ENCODE measurements at regions not wholly inside any gene's neighbourhood (a gene's known extent, or its start where the extent isn't known, plus 50 kb on each side); places are given as distances from the start of the nearest gene placed in this dataset.

GRCh38 chr9:107694390-107694789 lies 204.8 kb upstream of the KLF4 start:
- no peak overlapping the region for H3K27ac Mint-ChIP-seq
- no peak for TF ChIP-seq CREB1 (CRISPR knock-in tag; IDR thresholded peaks at IDR 0.05; ENCODE audit: low read depth)
- no peaks in the 10 kb centered on the region for H3K4me1 Mint-ChIP-seq
- DNase-seq (ENCODE audit: low spot score) = no peak
- Histone ChIP-seq H3K27ac (ENCODE audit: low read depth) (no peak overlapping the region), H3K4me1 (ENCODE audit: insufficient read depth) (no peaks in the 10 kb centered on the region), H4K20me1 (replicated peaks; ENCODE audit: insufficient read depth) (no peaks in the 10 kb centered on the region), H3K27me3 (ENCODE audit: insufficient read depth) (no peaks in the 10 kb centered on the region), H3K79me2 (replicated peaks; ENCODE audit: insufficient read depth) (no peaks in the 10 kb centered on the region), H3K4me2 (no peak overlapping the region), H3F3A (replicated peaks; ENCODE audit: low read depth) (no peaks in the 10 kb centered on the region), H3K4me3 (no peak overlapping the region), H3K9me2 (ENCODE audit: insufficient read depth) (0 out of 2 replicates have a peak, but pooled peaks cover 12% of the 10 kb centered on the region), H3K36me3 (ENCODE audit: insufficient read depth) (no peaks in the 10 kb centered on the region), H2AFZ (no peak overlapping the region)
- no peaks in the 10 kb centered on the region for H3K27me3 Mint-ChIP-seq (ENCODE audit: insufficient read depth, low read depth, poor library complexity)
- no peak for ATAC-seq
- no peak overlapping the region for H3K4me3 Mint-ChIP-seq
- H3K36me3 Mint-ChIP-seq (ENCODE audit: low read depth) = no peaks in the 10 kb centered on the region
- H3K9me3 Mint-ChIP-seq = no peaks in the 10 kb centered on the region; the same call in 2 of the 3 replicates

- Histone ChIP-seq H3F3A (replicated peaks; ENCODE audit: low read depth) (no peaks in the 10 kb centered on the region), H3K27me3 (ENCODE audit: insufficient read depth) (no peaks in the 10 kb centered on the region), H4K20me1 (replicated peaks; ENCODE audit: insufficient read depth) (no peaks in the 10 kb centered on the region), H3K79me2 (replicated peaks; ENCODE audit: insufficient read depth) (no peaks in the 10 kb centered on the region), H3K27ac (ENCODE audit: low read depth) (no peak overlapping the region), H3K36me3 (ENCODE audit: insufficient read depth) (no peaks in the 10 kb centered on the region), H3K4me2 (no peak overlapping the region), H3K4me3 (no peak overlapping the region), H2AFZ (no peak overlapping the region), H3K4me1 (ENCODE audit: insufficient read depth) (no peaks in the 10 kb centered on the region), H3K9me2 (ENCODE audit: insufficient read depth) (0 out of 2 replicates have a peak, but pooled peaks cover 12% of the 10 kb centered on the region)
- Mint-ChIP-seq H3K9me3 (peaks cover 4% of the 10 kb centered on the region; the same call in 1 of the 3 replicates), H3K4me3 (no peak overlapping the region), H3K36me3 (ENCODE audit: low read depth) (no peaks in the 10 kb centered on the region), H3K27me3 (ENCODE audit: insufficient read depth, low read depth, poor library complexity) (no peaks in the 10 kb centered on the region), H3K4me1 (no peaks in the 10 kb centered on the region), H3K27ac (no peak overlapping the region)
- ATAC-seq = no peak
- DNase-seq (ENCODE audit: low spot score) = no peak
- no peak for TF ChIP-seq POLR2AphosphoS5 (IDR thresholded peaks at IDR 0.05; ENCODE audit: low read depth)
- no peak for TF ChIP-seq CTCF (conservative IDR thresholded peaks at IDR 0.05; ENCODE audit: low read depth in 2 of 2)
- no peak for TF ChIP-seq ETS1 (IDR thresholded peaks at IDR 0.05)
- no peak for TF ChIP-seq EZH2phosphoT487 (IDR thresholded peaks at IDR 0.05; ENCODE audit: unreplicated experiment)
Observed at GRCh38 chr9:107693625-107694326, 204.2 kb upstream of the KLF4 start.

- Mint-ChIP-seq H3K27me3 (ENCODE audit: insufficient read depth, low read depth, poor library complexity) (no peaks in the 10 kb centered on the region), H3K27ac (no peak overlapping the region), H3K9me3 (peaks cover 4% of the 10 kb centered on the region; the same call in 1 of the 3 replicates), H3K4me1 (no peaks in the 10 kb centered on the region), H3K4me3 (no peak overlapping the region), H3K36me3 (ENCODE audit: low read depth) (no peaks in the 10 kb centered on the region)
- Histone ChIP-seq H3K27me3 (ENCODE audit: insufficient read depth) (no peaks in the 10 kb centered on the region), H3K27ac (ENCODE audit: low read depth) (no peak overlapping the region), H2AFZ (no peak overlapping the region), H3K36me3 (ENCODE audit: insufficient read depth) (no peaks in the 10 kb centered on the region), H3K4me1 (ENCODE audit: insufficient read depth) (no peaks in the 10 kb centered on the region), H4K20me1 (replicated peaks; ENCODE audit: insufficient read depth) (no peaks in the 10 kb centered on the region), H3F3A (replicated peaks; ENCODE audit: low read depth) (no peaks in the 10 kb centered on the region), H3K9me2 (ENCODE audit: insufficient read depth) (peaks cover 9% of the 10 kb centered on the region; the same call in 1 of the 2 replicates), H3K79me2 (replicated peaks; ENCODE audit: insufficient read depth) (no peaks in the 10 kb centered on the region), H3K4me2 (no peak overlapping the region), H3K4me3 (no peak overlapping the region)
- DNase-seq (ENCODE audit: low spot score) = no peak
- no peak for TF ChIP-seq STAT1 (IDR thresholded peaks at IDR 0.05; ENCODE audit: unreplicated experiment)
- no peak for ATAC-seq
Observed at GRCh38 chr9:107691664-107692063, 202.1 kb upstream of the KLF4 start.

Measured in GM23338 (cell line).